HG02943 (cell line): ENCODE measurements at regions not wholly inside any gene's neighbourhood (a gene's known extent, or its start where the extent isn't known, plus 50 kb on each side); places are given as distances from the start of the nearest gene placed in this dataset.

ENCODE experiments used
- ATAC-seq: cut with Tn5 transposase; IDR thresholded peaks from one replicate; pipeline ENCODE4 v1.9.1; 2021; ENCODE audit warnings: mild to moderate bottlenecking, low read depth, moderate library complexity; ENCODE audit not compliant: unreplicated experiment

GRCh38 chr11:92512204-92512569 is 287.6 kb downstream of the FAT3 start:
- no peak for ATAC-seq

- no peak for ATAC-seq
These were observed 299.0 kb downstream of the FAT3 start for GRCh38 chr11:92523611-92524010.

GRCh38 chr11:92524542-92524941 is 299.9 kb downstream of the FAT3 start:
- no peak for ATAC-seq

DNA sequence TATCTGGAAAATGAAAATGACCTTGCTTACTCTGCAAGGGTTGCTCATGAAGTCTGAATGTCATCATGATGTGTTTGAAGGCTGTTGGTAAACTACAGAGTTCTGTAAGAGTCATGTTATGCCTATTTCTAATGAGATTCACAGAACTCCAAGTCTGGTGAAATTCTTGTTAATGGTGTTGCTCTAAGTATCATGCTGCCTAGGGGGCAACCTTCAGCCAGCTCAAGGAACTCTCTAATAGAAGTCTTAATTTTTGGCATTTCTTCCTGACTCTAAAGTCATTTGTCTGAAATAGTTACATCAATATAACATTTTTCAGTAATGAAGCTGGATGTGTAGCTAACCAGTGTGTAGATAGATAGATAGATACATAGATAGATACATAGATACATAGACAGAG is 302.8 kb downstream of the FAT3 start:
- ATAC-seq: no peak

GRCh38 chr11:92528001-92528400 is 303.4 kb downstream of the FAT3 start:
- no peak for ATAC-seq

DNA sequence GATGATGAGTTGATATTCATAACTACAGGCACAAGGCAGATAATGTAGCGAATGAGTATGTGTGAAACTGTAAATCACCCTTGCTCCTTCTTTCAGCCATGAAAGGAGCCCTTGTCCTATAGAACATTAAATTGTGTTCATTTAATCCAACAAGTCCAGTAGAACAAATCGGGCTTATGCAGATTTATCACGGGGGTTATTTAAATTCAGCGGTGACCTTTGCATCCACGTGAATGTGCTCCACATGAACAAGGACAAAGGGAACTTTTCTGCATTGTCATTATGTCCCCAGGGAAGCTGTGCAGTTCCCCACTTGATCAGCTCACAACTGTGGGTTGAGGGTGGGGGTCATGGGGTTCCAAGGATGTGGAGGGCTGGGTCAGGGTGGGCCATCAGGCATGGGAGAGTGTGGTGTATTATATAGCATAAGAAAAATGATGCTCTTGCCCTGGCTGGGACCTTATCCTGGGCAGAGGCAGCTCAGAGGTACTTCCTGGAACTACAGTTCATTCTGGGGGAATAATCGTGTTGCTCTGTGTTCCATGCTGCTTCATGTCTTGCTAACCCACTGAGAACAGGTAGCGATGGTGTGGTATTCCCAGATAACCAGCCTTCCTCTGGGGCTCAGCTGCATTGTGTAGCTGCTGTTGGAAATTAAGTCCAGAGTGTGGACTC is 306.6 kb downstream of the FAT3 start:
- no peak for ATAC-seq

GRCh38 chr11:92533657-92534335 is 309.2 kb downstream of the FAT3 start:
- no peak for ATAC-seq

DNA sequence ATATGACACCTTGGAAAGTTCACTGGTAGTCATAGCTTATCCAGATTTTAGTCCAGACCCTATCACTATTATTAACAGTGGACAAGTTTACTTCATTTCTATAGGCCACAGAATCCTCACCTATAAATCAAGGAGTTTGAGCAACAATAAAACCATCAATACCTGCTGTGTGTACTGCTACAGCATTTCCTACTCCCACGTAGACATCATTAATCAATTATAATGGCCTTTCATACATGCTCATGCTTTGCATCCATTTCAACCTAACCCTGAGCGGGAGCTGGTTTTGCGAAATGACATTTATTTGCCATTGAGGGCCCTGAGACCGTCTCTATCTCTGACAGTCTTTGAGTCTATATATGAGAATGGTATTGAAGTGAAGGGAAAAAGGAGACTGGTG is 312.3 kb downstream of the FAT3 start:
- no peak for ATAC-seq

- no peak for ATAC-seq
These were observed 315.5 kb downstream of the FAT3 start for GRCh38 chr11:92540096-92540495.

DNA sequence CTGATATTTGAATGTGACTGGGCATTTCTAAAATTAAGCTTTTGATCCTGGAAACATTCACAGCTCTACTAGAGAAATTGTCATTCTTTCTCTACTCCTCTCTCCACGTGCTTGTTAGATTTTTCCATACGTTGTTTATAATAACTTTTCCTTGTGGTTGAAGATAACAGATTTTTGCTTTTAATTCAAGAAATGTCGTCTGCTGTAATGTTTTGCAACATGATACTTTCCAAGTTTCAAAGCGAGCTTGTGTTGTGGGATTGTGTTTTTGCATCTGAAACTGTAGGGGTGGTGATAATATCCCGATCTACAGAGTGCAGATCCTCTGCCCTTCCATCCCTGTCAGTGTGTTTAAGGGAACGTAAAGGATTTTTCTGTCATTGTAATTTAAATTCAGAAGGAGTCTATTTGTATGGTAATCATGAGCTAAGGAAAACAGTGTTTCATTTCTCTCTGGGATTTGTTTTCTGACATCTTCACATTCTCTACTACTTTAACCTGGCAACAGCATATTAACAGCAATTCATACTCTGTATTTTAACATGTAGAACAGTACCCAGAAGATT is 321.4 kb downstream of the FAT3 start:
- no peak for ATAC-seq

DNA sequence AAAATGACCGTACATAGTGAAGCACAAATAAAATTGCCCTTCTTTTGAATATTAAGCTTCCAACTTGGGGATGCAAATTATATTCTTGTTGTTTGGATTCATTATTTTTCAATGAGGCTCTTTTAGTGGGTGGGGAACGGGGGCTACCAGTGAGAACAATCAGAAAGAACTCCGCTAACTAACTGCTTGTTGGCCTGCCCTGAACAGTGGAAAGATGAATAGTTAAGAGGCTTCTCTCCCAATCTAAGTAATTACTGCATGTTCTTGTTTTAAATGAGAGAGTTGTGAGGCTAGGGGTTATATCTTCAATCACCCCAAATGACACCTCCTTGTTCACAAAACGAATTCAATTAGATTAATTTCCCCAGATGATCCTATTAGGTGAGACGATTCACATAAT is 322.0 kb downstream of the FAT3 start:
- no peak for ATAC-seq

GRCh38 chr11:92550411-92550810 is 325.8 kb downstream of the FAT3 start:
- ATAC-seq: no peak

DNA sequence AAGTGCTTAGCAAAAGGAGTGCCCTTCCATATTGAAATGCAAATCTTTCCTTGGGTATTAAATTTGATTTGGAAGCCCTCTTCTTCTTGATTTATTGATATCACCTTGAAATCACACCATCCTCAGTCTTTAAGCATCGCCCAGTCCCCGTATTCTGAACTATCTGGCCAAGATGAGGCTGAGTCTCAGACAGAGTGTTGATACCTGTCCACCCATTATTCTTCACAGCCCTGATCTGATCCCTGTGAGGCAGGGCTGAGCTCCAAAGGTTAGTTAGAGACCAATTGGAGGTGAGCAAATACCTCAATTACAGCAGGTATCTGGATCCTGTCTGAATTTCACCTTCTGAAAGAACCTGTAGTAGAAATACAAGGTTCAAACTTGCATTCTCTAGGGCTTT is 326.3 kb downstream of the FAT3 start:
- ATAC-seq: no peak

- no peak for ATAC-seq
These were observed 328.3 kb downstream of the FAT3 start for GRCh38 chr11:92552942-92553341.

- ATAC-seq: no peak
These were observed 330.1 kb downstream of the FAT3 start for GRCh38 chr11:92554688-92555087.

GRCh38 chr11:92556431-92556830 is 331.8 kb downstream of the FAT3 start:
- no peak for ATAC-seq

- no peak for ATAC-seq
These were observed 333.3 kb downstream of the FAT3 start for GRCh38 chr11:92557879-92558278.

DNA sequence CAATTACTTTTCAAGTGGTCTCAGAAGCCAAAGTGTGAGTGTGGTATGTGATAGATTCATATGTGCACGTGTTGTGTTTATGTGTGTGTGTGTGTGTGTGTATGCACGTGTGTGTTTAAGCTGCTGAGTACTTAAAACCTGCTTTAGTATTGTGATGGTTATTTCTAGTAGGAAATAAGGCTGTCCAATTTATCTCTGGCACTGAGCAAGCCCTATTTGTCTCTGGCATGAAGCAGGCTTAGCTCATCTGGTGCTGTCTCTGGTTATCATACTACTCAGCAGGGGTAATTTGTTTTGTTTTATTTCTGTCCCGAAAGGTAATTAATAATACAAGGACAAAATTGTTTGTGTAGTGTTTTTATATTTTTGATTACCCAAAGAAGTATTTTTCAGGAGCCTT is 333.7 kb downstream of the FAT3 start:
- no peak for ATAC-seq

DNA sequence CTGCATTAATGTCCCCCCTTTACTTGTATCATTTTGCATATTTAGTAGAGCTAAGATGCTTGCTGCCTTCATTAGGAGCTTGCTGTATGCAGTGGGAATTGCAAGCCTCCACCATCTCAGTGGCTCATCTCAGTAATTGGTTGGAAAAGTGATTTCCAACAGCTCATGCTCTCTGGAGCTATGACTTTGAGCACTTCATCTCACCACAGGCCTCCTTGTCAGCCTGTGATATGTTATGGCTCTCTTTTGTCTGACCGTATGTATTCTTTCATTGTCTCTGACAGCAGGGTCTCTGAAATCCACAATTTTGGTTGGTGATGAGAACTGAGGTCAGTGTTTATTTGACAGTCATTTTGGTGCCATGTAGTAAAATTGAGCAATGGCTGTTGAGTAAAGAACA is 345.1 kb downstream of the FAT3 start:
- no peak for ATAC-seq

- no peak for ATAC-seq
These were observed 347.9 kb downstream of the FAT3 start for GRCh38 chr11:92572559-92572958.

GRCh38 chr11:92576315-92576714 is 351.7 kb downstream of the FAT3 start:
- no peak for ATAC-seq

GRCh38 chr11:92580908-92581307 is 356.3 kb downstream of the FAT3 start:
- no peak for ATAC-seq
